ENCODE measurements at regions not wholly inside any gene's neighbourhood (a gene's known extent, or its start where the extent isn't known, plus 50 kb on each side); places are given as distances from the start of the nearest gene placed in this dataset.

DNA sequence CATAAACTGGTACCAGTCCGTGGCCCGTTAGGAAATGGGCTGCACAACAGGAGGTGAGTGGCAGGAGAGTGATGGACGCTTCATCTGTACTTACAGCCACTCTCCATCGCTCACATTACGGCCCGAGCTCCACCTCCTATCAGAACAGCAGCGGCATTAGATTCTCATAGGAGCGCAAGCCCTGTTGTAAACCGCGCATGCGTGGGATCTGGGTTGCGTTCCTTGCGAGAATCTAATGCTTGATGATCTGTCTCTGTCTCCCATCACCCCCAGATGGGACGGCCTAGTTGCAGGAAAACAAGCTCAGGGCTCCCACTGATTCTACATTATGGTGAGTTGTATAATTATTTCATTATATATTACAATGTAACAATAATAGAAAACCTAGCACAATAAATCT is 480.4 kb downstream of the CCDC171 start:
- no peak for TF ChIP-seq POLR2A (IDR thresholded peaks at IDR 0.05)
- TF ChIP-seq CTCF (IDR thresholded peaks at IDR 0.05) = no peak
